WTC11 (cell line): ENCODE measurements at regions not wholly inside any gene's neighbourhood (a gene's known extent, or its start where the extent isn't known, plus 50 kb on each side); places are given as distances from the start of the nearest gene placed in this dataset.

ENCODE experiments used
- ATAC-seq: fragments of 200-7000 bp; cut with Tn5 transposase; 2 replicates; pipeline ENCODE4 v1.10.0; 2021; ENCODE audit warnings: mild to moderate bottlenecking, moderate library complexity
- CTCF ChIA-PET: fragments of 300-600 bp; sonication (Branson Sonifier 250); formaldehyde crosslinking; loops from one replicate; lab custom pipeline; 2021; ENCODE audit warnings: antibody characterized with exemption; lab: Charles Lee
- POLR2A ChIA-PET: fragments of 350-600 bp; sonication (Branson Sonifier 250); formaldehyde crosslinking; loops from one replicate; lab custom pipeline; 2021; ENCODE audit warnings: antibody characterized with exemption; lab: Charles Lee
- DNase-seq: peaks from one replicate; pipeline ENCODE4 v3.0.0; 2021; ENCODE audit warnings: low spot score
- H3K27ac Mint-ChIP-seq: 2 replicates; pipeline ENCODE4 v1.8.0; 2021; ENCODE audit warnings: mixed read lengths
- H3K27me3 Mint-ChIP-seq: 2 replicates; pipeline ENCODE4 v1.8.0; 2021; ENCODE audit warnings: low read depth, mild to moderate bottlenecking, moderate library complexity, mixed read lengths
- H3K36me3 Mint-ChIP-seq: 2 replicates; pipeline ENCODE4 v1.8.0; 2021; ENCODE audit warnings: mixed read lengths
- H3K4me1 Mint-ChIP-seq: 2 replicates; pipeline ENCODE4 v1.8.0; 2022; ENCODE audit warnings: mixed read lengths
- H3K4me3 Mint-ChIP-seq: 2 replicates; pipeline ENCODE4 v1.8.0; 2021; ENCODE audit warnings: mild to moderate bottlenecking, moderate library complexity, mixed read lengths
- H3K9me3 Mint-ChIP-seq: 2 replicates; pipeline ENCODE4 v1.8.0; 2021; ENCODE audit warnings: mixed read lengths
- FOXJ3 ChIP-seq: sonication (generic); formaldehyde crosslinking; IDR thresholded peaks from 2 replicates; pipeline ENCODE4 v1.9.0; 2021; ENCODE audit warnings: missing genetic modification reagents, mild to moderate bottlenecking, borderline replicate concordance
- HMGA2 ChIP-seq: fragments of 250-450 bp; sonication (Bioruptor Pico); IDR thresholded peaks from 2 replicates; pipeline ENCODE4 v1.4.0; 2021; ENCODE audit warnings: mild to moderate bottlenecking, moderate library complexity
- MLX ChIP-seq: sonication (generic); formaldehyde crosslinking; IDR thresholded peaks from 2 replicates; pipeline ENCODE4 v1.8.1; 2023; ENCODE audit warnings: mild to moderate bottlenecking, missing genetic modification reagents, moderate library complexity
- NFATC4 ChIP-seq: fragments of 250-450 bp; sonication (Bioruptor Pico); IDR thresholded peaks from 2 replicates; pipeline ENCODE4 v1.9.0; 2021; ENCODE audit warnings: mild to moderate bottlenecking
- NR1H2 ChIP-seq: sonication (generic); formaldehyde crosslinking; IDR thresholded peaks from 2 replicates; pipeline ENCODE4 v1.9.0; 2021; ENCODE audit warnings: mild to moderate bottlenecking, moderate library complexity, missing genetic modification reagents
- NR2C2 ChIP-seq: sonication (generic); formaldehyde crosslinking; IDR thresholded peaks from 2 replicates; pipeline ENCODE4 v1.8.0; 2022; ENCODE audit warnings: mild to moderate bottlenecking, missing genetic modification reagents
- NR3C1 ChIP-seq: sonication (generic); formaldehyde crosslinking; conservative IDR thresholded peaks from 2 replicates; pipeline ENCODE4 v1.8.1; 2023; ENCODE audit warnings: low read depth, mild to moderate bottlenecking, missing genetic modification reagents
- PRDM15 ChIP-seq: sonication (generic); formaldehyde crosslinking; IDR thresholded peaks from 2 replicates; pipeline ENCODE4 v1.8.0; 2022; ENCODE audit warnings: missing genetic modification reagents
- PREB ChIP-seq: sonication (generic); formaldehyde crosslinking; IDR thresholded peaks from 2 replicates; pipeline ENCODE4 v1.8.1; 2022; ENCODE audit warnings: mild to moderate bottlenecking, missing genetic modification reagents, moderate library complexity, borderline replicate concordance
- PRRX2 ChIP-seq: fragments of 250-450 bp; sonication (Bioruptor Pico); IDR thresholded peaks from 2 replicates; pipeline ENCODE4 v1.8.0; 2021; ENCODE audit warnings: mild to moderate bottlenecking
- TCF7 ChIP-seq: sonication (generic); formaldehyde crosslinking; IDR thresholded peaks from 2 replicates; pipeline ENCODE4 v1.8.0; 2022; ENCODE audit warnings: mild to moderate bottlenecking, low read depth, missing genetic modification reagents, moderate library complexity
- TEAD1 ChIP-seq: sonication (generic); formaldehyde crosslinking; IDR thresholded peaks from 2 replicates; pipeline ENCODE4 v1.8.0; 2022; ENCODE audit warnings: mild to moderate bottlenecking, missing genetic modification reagents
- USF1 ChIP-seq: sonication (generic); formaldehyde crosslinking; IDR thresholded peaks from 2 replicates; pipeline ENCODE4 v1.8.0; 2022; ENCODE audit warnings: mild to moderate bottlenecking, missing genetic modification reagents
- ZBTB21 ChIP-seq: sonication (generic); formaldehyde crosslinking; IDR thresholded peaks from 2 replicates; pipeline ENCODE4 v1.8.1; 2023; ENCODE audit warnings: mild to moderate bottlenecking, missing genetic modification reagents, borderline replicate concordance
- ZBTB43 ChIP-seq: sonication (generic); formaldehyde crosslinking; IDR thresholded peaks from 2 replicates; pipeline ENCODE4 v1.8.1; 2023; ENCODE audit warnings: mild to moderate bottlenecking, missing genetic modification reagents
- ZNF138 ChIP-seq: sonication (generic); formaldehyde crosslinking; conservative IDR thresholded peaks from 2 replicates; pipeline ENCODE4 v1.8.1; 2022; ENCODE audit warnings: mild to moderate bottlenecking, moderate library complexity, missing genetic modification reagents
- ZNF219 ChIP-seq: sonication (generic); formaldehyde crosslinking; IDR thresholded peaks from 2 replicates; pipeline ENCODE4 v1.8.0; 2023; ENCODE audit warnings: missing genetic modification reagents, mild to moderate bottlenecking, borderline replicate concordance
- ZNF263 ChIP-seq: sonication (generic); formaldehyde crosslinking; IDR thresholded peaks from 2 replicates; pipeline ENCODE4 v1.8.1; 2022; ENCODE audit warnings: low read depth, mild to moderate bottlenecking, moderate library complexity, missing genetic modification reagents

- H3K36me3 Mint-ChIP-seq: no peaks in the 10 kb centered on the region
- no peaks in the 10 kb centered on the region for H3K27me3 Mint-ChIP-seq
- TF ChIP-seq ZBTB43 (CRISPR knock-in tag) (no peak), NR3C1 (CRISPR knock-in tag) (no peak), HMGA2 (CRISPR knock-in tag) (no peak), PRRX2 (no peak), TCF7 (no peak)
- ATAC-seq (no peak), DNase-seq (no peak)
- no peak overlapping the region for H3K27ac Mint-ChIP-seq
- H3K4me1 Mint-ChIP-seq: peaks cover 4% of the 10 kb centered on the region
- no peaks in the 10 kb centered on the region for H3K9me3 Mint-ChIP-seq
- CTCF ChIA-PET: interaction anchor here (1.7 kb wide), 1 partner anchor 119 kb away, joined by 6 read pairs; no protein-coding TSS in a partner anchor
- POLR2A ChIA-PET: no interaction called here
- no peak overlapping the region for H3K4me3 Mint-ChIP-seq
Observed at GRCh38 chr20:51187261-51187660, 164.4 kb upstream of the KCNG1 start.

GRCh38 chr20:51185861-51186260 lies 163.0 kb upstream of the KCNG1 start:
- no peaks in the 10 kb centered on the region for H3K9me3 Mint-ChIP-seq
- no peak for DNase-seq
- no peak overlapping the region for H3K4me3 Mint-ChIP-seq
- POLR2A ChIA-PET: no interaction called here
- no peak for TF ChIP-seq ZBTB21 (CRISPR knock-in tag)
- TF ChIP-seq PREB (CRISPR knock-in tag): no peak
- no peak for TF ChIP-seq MLX (CRISPR knock-in tag)
- TF ChIP-seq PRDM15 (CRISPR knock-in tag): no peak
- no peak for TF ChIP-seq ZNF138 (CRISPR knock-in tag)
- no peak for TF ChIP-seq ZNF263 (CRISPR knock-in tag)
- no peak for TF ChIP-seq FOXJ3
- no peak for TF ChIP-seq TEAD1
- TF ChIP-seq TCF7: no peak
- no peak for TF ChIP-seq ZNF219 (CRISPR knock-in tag)
- TF ChIP-seq NR2C2: no peak
- no peak for TF ChIP-seq NR1H2 (CRISPR knock-in tag)
- TF ChIP-seq USF1 (CRISPR knock-in tag): no peak
- TF ChIP-seq ZBTB43 (CRISPR knock-in tag): no peak
- TF ChIP-seq NFATC4: no peak
- H3K4me1 Mint-ChIP-seq: peaks cover 4% of the 10 kb centered on the region
- no peaks in the 10 kb centered on the region for H3K27me3 Mint-ChIP-seq
- CTCF ChIA-PET: interaction anchor here (1.4 kb wide), 1 partner anchor 171 kb away, joined by 4 read pairs; no protein-coding TSS in a partner anchor
- no peak for ATAC-seq
- no peaks in the 10 kb centered on the region for H3K36me3 Mint-ChIP-seq
- H3K27ac Mint-ChIP-seq: no peak overlapping the region
